ENCODE measurements at regions not wholly inside any gene's neighbourhood (a gene's known extent, or its start where the extent isn't known, plus 50 kb on each side); places are given as distances from the start of the nearest gene placed in this dataset.

GRCh38 chr7:108628678-108629077 lies 59.0 kb downstream of the DNAJB9 start:
- TF ChIP-seq POLR2A (IDR thresholded peaks at IDR 0.05; ENCODE audit: low read depth, low read length): no peak
- no peak for TF ChIP-seq PAX5 (IDR thresholded peaks at IDR 0.05; ENCODE audit: insufficient read depth, low read length, severe bottlenecking)
- no peak for TF ChIP-seq POLR2AphosphoS5 (IDR thresholded peaks at IDR 0.05; ENCODE audit: low read depth, low read length)
- TF ChIP-seq TAF1 (IDR thresholded peaks at IDR 0.05; ENCODE audit: low read depth, low read length): no peak
- TF ChIP-seq SPI1 (IDR thresholded peaks at IDR 0.05; ENCODE audit: low read depth, low read length): no peak

All from GM12891 (cell line).